Stimulated activated naive CD8-positive, alpha-beta T cell treated with anti-CD3 and anti-CD28 coated beads, Interleukin-15, amount 100 ng/mL, for 72 hours (primary cell): ENCODE measurements at regions not wholly inside any gene's neighbourhood (a gene's known extent, or its start where the extent isn't known, plus 50 kb on each side); places are given as distances from the start of the nearest gene placed in this dataset.

Experiments used
- ATAC-seq: fragments of 150-1000 bp; cut with Tn5 transposase; 2 replicates; pipeline ENCODE4 v1.10.0; 2021; ENCODE audit warnings: mild to moderate bottlenecking, moderate library complexity
- DNase-seq, 2 donors: peaks; one replicate each; pipeline ENCODE4 v3.0.0; 2021 to 2022
- H3K27ac Mint-ChIP-seq, 2 donors: one replicate each; pipeline ENCODE4 v1.8.0; 2022; ENCODE audit warnings: mild to moderate bottlenecking in 2 of 2, mixed read lengths in 2 of 2, moderate library complexity in 2 of 2
- H3K27me3 Mint-ChIP-seq: one replicate; pipeline ENCODE4 v1.8.0; 2022; ENCODE audit warnings: mixed read lengths
- H3K4me1 Mint-ChIP-seq: one replicate; pipeline ENCODE4 v1.8.0; 2022; ENCODE audit warnings: mild to moderate bottlenecking, mixed read lengths
- H3K4me3 Mint-ChIP-seq, 2 donors: one replicate each; pipeline ENCODE4 v1.8.0; 2022; ENCODE audit warnings: mild to moderate bottlenecking in 2 of 2, mixed read lengths in 2 of 2, moderate library complexity in 1 of 2
- H3K9me3 Mint-ChIP-seq, 2 donors: one replicate each; pipeline ENCODE4 v1.8.0; 2022; ENCODE audit warnings: mixed read lengths in 2 of 2

DNA sequence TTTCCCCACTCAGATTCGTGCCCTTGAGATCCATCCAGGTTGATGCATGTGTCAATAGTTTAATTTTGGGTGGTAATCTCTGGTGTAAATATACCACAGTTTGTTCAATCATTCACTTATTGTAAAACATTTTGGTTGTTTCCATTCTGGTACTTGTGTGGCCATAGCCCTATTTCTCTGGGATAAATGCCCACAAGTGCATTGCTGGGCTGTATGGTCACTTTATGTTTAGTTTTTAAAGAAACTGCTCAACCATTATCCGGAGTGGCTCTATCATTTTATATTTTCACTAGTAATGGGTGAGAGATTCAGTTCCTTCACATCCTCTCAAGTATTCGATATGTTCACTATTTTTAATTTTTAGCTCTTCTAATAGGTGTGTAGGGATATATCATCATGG, 60.7 kb upstream of the RNF24 start:
- no peak overlapping the region for H3K4me3 Mint-ChIP-seq
- H3K27ac Mint-ChIP-seq, result no peak overlapping the region
- peaks cover 11% of the 10 kb centered on the region for H3K4me1 Mint-ChIP-seq
- DNase-seq (no peak), ATAC-seq (no peak)
- H3K27me3 Mint-ChIP-seq, result no peaks in the 10 kb centered on the region
- no peaks in the 10 kb centered on the region for H3K9me3 Mint-ChIP-seq

- ATAC-seq, result no peak
- Mint-ChIP-seq H3K9me3 (no peaks in the 10 kb centered on the region), H3K4me1 (peaks cover 11% of the 10 kb centered on the region), H3K27me3 (no peaks in the 10 kb centered on the region), H3K4me3 (no peak overlapping the region), H3K27ac (no peak overlapping the region)
- DNase-seq, result no peak
Observed at GRCh38 chr20:4074877-4075455, 59.6 kb upstream of the RNF24 start.

- Mint-ChIP-seq H3K4me3 (no peak overlapping the region), H3K27me3 (no peaks in the 10 kb centered on the region), H3K9me3 (no peaks in the 10 kb centered on the region), H3K4me1 (peaks cover 11% of the 10 kb centered on the region), H3K27ac (no peak overlapping the region)
- ATAC-seq (no peak), DNase-seq (no peak)
Observed at GRCh38 chr20:4073852-4074741, 58.7 kb upstream of the RNF24 start.

GRCh38 chr20:4071178-4071693, 55.9 kb upstream of the RNF24 start:
- no peaks in the 10 kb centered on the region for H3K27me3 Mint-ChIP-seq
- no peaks in the 10 kb centered on the region for H3K9me3 Mint-ChIP-seq
- no peaks in the 10 kb centered on the region for H3K4me1 Mint-ChIP-seq
- no peak overlapping the region for H3K4me3 Mint-ChIP-seq
- peak overlapping the region in 1 of 2 donors; percentile 76 for H3K27ac Mint-ChIP-seq
- no peak for ATAC-seq
- no peak for DNase-seq

GRCh38 chr20:4070323-4071177, 55.2 kb upstream of the RNF24 start:
- no peaks in the 10 kb centered on the region for H3K9me3 Mint-ChIP-seq
- no peak for ATAC-seq

GRCh38 chr20:4069751-4070150, 54.4 kb upstream of the RNF24 start:
- no peak for DNase-seq
- Mint-ChIP-seq H3K27me3 (no peaks in the 10 kb centered on the region), H3K4me3 (no peak overlapping the region), H3K4me1 (no peaks in the 10 kb centered on the region), H3K27ac (peak overlapping the region in 1 of 2 donors; percentile 17), H3K9me3 (no peaks in the 10 kb centered on the region)
- no peak for ATAC-seq

More at GRCh38 chr20:4070323-4071177, 55.2 kb upstream of the RNF24 start:
- Mint-ChIP-seq H3K27me3 (no peaks in the 10 kb centered on the region), H3K27ac (peak overlapping the region; percentile 30 to 76), H3K4me3 (no peak overlapping the region), H3K4me1 (no peaks in the 10 kb centered on the region)
- DNase-seq, result no peak

DNA sequence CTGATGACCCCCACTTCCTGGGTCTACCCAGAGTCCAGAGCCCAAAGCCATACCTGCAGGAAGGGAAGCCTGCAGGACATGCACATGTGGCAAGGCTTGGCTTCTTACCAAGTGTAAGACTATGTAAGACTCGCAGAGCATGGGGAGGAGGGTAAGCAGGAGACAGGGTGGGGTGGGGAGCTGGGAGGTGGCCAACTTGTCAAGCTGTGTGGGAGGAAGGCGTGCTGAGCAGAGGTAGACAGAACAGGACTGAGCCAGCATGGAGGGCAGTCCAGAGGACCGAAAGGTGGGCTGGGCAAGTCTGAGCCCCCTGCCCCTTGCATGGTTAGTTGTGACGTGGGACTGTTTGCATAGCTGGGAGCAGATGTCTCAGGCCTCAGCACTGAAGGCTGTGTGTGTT, 53.4 kb upstream of the RNF24 start:
- Mint-ChIP-seq H3K27me3 (no peaks in the 10 kb centered on the region), H3K27ac (no peak overlapping the region), H3K4me1 (no peaks in the 10 kb centered on the region), H3K9me3 (no peaks in the 10 kb centered on the region), H3K4me3 (no peak overlapping the region)
- DNase-seq (no peak), ATAC-seq (no peak)

GRCh38 chr20:4067600-4068261, 52.4 kb upstream of the RNF24 start:
- DNase-seq (no peak), ATAC-seq (no peak)
- H3K27ac Mint-ChIP-seq, result peak overlapping the region in 1 of 2 donors; percentile 2
- H3K4me3 Mint-ChIP-seq, result no peak overlapping the region
- no peaks in the 10 kb centered on the region for H3K9me3 Mint-ChIP-seq
- H3K4me1 Mint-ChIP-seq, result peaks cover 1% of the 10 kb centered on the region
- no peaks in the 10 kb centered on the region for H3K27me3 Mint-ChIP-seq

- Mint-ChIP-seq H3K27me3 (no peaks in the 10 kb centered on the region), H3K27ac (no peak overlapping the region), H3K4me3 (no peak overlapping the region), H3K9me3 (no peaks in the 10 kb centered on the region), H3K4me1 (peaks cover 10% of the 10 kb centered on the region)
- ATAC-seq (no peak), DNase-seq (no peak)
Observed at GRCh38 chr20:4066551-4066950, 51.2 kb upstream of the RNF24 start.

- H3K4me1 Mint-ChIP-seq, result peaks cover 15% of the 10 kb centered on the region
Observed at GRCh38 chr20:4065391-4065844, 50.1 kb upstream of the RNF24 start.

More at GRCh38 chr20:4065391-4065844, 50.1 kb upstream of the RNF24 start:
- DNase-seq, result no peak
- Mint-ChIP-seq H3K4me3 (no peak overlapping the region), H3K9me3 (no peaks in the 10 kb centered on the region), H3K27me3 (no peaks in the 10 kb centered on the region), H3K27ac (no peak overlapping the region)
- ATAC-seq, result no peak
